ENCODE measurements at regions not wholly inside any gene's neighbourhood (a gene's known extent, or its start where the extent isn't known, plus 50 kb on each side); places are given as distances from the start of the nearest gene placed in this dataset.

- Histone ChIP-seq H3K36me3 (ENCODE audit: control insufficient read depth, insufficient read depth, low read length) (no peaks in the 10 kb centered on the region), H3K4me3 (replicated peaks; ENCODE audit: low read depth, low read length) (no peak overlapping the region), H3K27me3 (replicated peaks; ENCODE audit: control insufficient read depth, insufficient read depth, low read length) (peaks cover 3% of the 10 kb centered on the region; the same call in 1 of the 2 replicates)
- no peak for TF ChIP-seq CTCF (IDR thresholded peaks at IDR 0.05; ENCODE audit: insufficient read depth, low read length, poor library complexity, severe bottlenecking)
- no peak for DNase-seq (ENCODE audit: extremely low read depth, insufficient read length)
These were observed 53.1 kb upstream of the TRIM67 start for GRCh38 chr1:231108516-231109302.

GRCh38 chr1:231107600-231108326, 54.1 kb upstream of the TRIM67 start:
- TF ChIP-seq CTCF (IDR thresholded peaks at IDR 0.05; ENCODE audit: insufficient read depth, low read length, poor library complexity, severe bottlenecking): no peak
- Histone ChIP-seq H3K27me3 (replicated peaks; ENCODE audit: control insufficient read depth, insufficient read depth, low read length) (peaks cover 3% of the 10 kb centered on the region; the same call in 1 of the 2 replicates), H3K4me3 (replicated peaks; ENCODE audit: low read depth, low read length) (no peak overlapping the region), H3K36me3 (ENCODE audit: control insufficient read depth, insufficient read depth, low read length) (no peaks in the 10 kb centered on the region)
- no peak for DNase-seq (ENCODE audit: extremely low read depth, insufficient read length)

GRCh38 chr1:231107151-231107550, 54.7 kb upstream of the TRIM67 start:
- no peak for DNase-seq (ENCODE audit: extremely low read depth, insufficient read length)
- TF ChIP-seq CTCF (IDR thresholded peaks at IDR 0.05; ENCODE audit: insufficient read depth, low read length, poor library complexity, severe bottlenecking): no peak
- no peak overlapping the region for H3K4me3 ChIP-seq (replicated peaks; ENCODE audit: low read depth, low read length)
- no peaks in the 10 kb centered on the region for H3K36me3 ChIP-seq (ENCODE audit: control insufficient read depth, insufficient read depth, low read length)
- H3K27me3 ChIP-seq (replicated peaks; ENCODE audit: control insufficient read depth, insufficient read depth, low read length): peaks cover 3% of the 10 kb centered on the region; the same call in 1 of the 2 replicates

- Histone ChIP-seq H3K4me3 (replicated peaks; ENCODE audit: low read depth, low read length) (no peak overlapping the region), H3K27me3 (replicated peaks; ENCODE audit: control insufficient read depth, insufficient read depth, low read length) (peaks cover 3% of the 10 kb centered on the region; the same call in 1 of the 2 replicates), H3K36me3 (ENCODE audit: control insufficient read depth, insufficient read depth, low read length) (no peaks in the 10 kb centered on the region)
- DNase-seq (ENCODE audit: extremely low read depth, insufficient read length): no peak
- TF ChIP-seq CTCF (IDR thresholded peaks at IDR 0.05; ENCODE audit: insufficient read depth, low read length, poor library complexity, severe bottlenecking): no peak
These were observed 55.5 kb upstream of the TRIM67 start for GRCh38 chr1:231106347-231106746.

GRCh38 chr1:231104917-231105316, 56.9 kb upstream of the TRIM67 start:
- no peaks in the 10 kb centered on the region for H3K36me3 ChIP-seq (ENCODE audit: control insufficient read depth, insufficient read depth, low read length)
- no peak for DNase-seq (ENCODE audit: extremely low read depth, insufficient read length)

More at GRCh38 chr1:231104917-231105316, 56.9 kb upstream of the TRIM67 start:
- TF ChIP-seq CTCF (IDR thresholded peaks at IDR 0.05; ENCODE audit: insufficient read depth, low read length, poor library complexity, severe bottlenecking): no peak
- peaks cover 3% of the 10 kb centered on the region; the same call in 1 of the 2 replicates for H3K27me3 ChIP-seq (replicated peaks; ENCODE audit: control insufficient read depth, insufficient read depth, low read length)
- H3K4me3 ChIP-seq (replicated peaks; ENCODE audit: low read depth, low read length): no peak overlapping the region
